Stomach (tissue), 4 donors: ENCODE measurements at regions not wholly inside any gene's neighbourhood (a gene's known extent, or its start where the extent isn't known, plus 50 kb on each side); places are given as distances from the start of the nearest gene placed in this dataset.

Experiments
- CTCF ChIP-seq, 7 experiments: fragments of 450-650 bp in 4 of 7; fragments of 200-600 bp in 3 of 7; sonication (generic) in 3 of 7; IDR thresholded peaks; one replicate each; pipeline ENCODE4 v1.5.1; 2016 to 2019; ENCODE audit warnings: antibody characterized with exemption in 7 of 7, control low read depth in 2 of 7, mild to moderate bottlenecking in 1 of 7
- EP300 ChIP-seq: sonication (generic); formaldehyde crosslinking; IDR thresholded peaks from one replicate; pipeline ENCODE4 v1.6.1; 2017; ENCODE audit warnings: antibody characterized with exemption
- POLR2A ChIP-seq, 4 donors: fragments of 450-650 bp; IDR thresholded peaks; one replicate each; pipeline ENCODE4 v1.6.1; 2016; ENCODE audit warnings: antibody characterized with exemption in 4 of 4, control low read depth in 2 of 4, mild to moderate bottlenecking in 1 of 4, moderate library complexity in 1 of 4
- POLR2AphosphoS5 ChIP-seq, 3 donors: sonication (generic); formaldehyde crosslinking; IDR thresholded peaks; one replicate each; pipeline ENCODE4 v1.6.1; 2016; ENCODE audit warnings: antibody characterized with exemption in 3 of 3

GRCh38 chr7:356087-356486 lies 66.1 kb downstream of the FOXL3 start:
- TF ChIP-seq CTCF (IDR thresholded peaks at IDR 0.05) = no peak
- no peak for TF ChIP-seq POLR2A (IDR thresholded peaks at IDR 0.05)
- no peak for TF ChIP-seq EP300
- TF ChIP-seq POLR2AphosphoS5 (IDR thresholded peaks at IDR 0.05) = no peak
